ENCODE measurements at regions not wholly inside any gene's neighbourhood (a gene's known extent, or its start where the extent isn't known, plus 50 kb on each side); places are given as distances from the start of the nearest gene placed in this dataset.
A peak's percentile ranks its signal among the peaks of the same experiment; 100 is the strongest.

- no peak for DNase-seq (ENCODE audit: low read depth, low spot score)
- no peak overlapping the region for H3K27ac ChIP-seq
These were observed 190.0 kb upstream of the CIBAR2 start for GRCh38 chr16:85302018-85302847.

GRCh38 chr16:85302848-85303353 lies 190.6 kb upstream of the CIBAR2 start:
- H3K27ac ChIP-seq: no peak overlapping the region
- DNase-seq (ENCODE audit: low read depth, low spot score): no peak

GRCh38 chr16:85303354-85303883 lies 191.1 kb upstream of the CIBAR2 start:
- no peak for DNase-seq (ENCODE audit: low read depth, low spot score)
- no peak overlapping the region for H3K27ac ChIP-seq

GRCh38 chr16:85304337-85304736 lies 192.1 kb upstream of the CIBAR2 start:
- no peak for DNase-seq (ENCODE audit: low read depth, low spot score)
- no peak overlapping the region for H3K27ac ChIP-seq

- peak; percentile 39 for DNase-seq (ENCODE audit: low read depth, low spot score)
- no peak overlapping the region for H3K27ac ChIP-seq
These were observed 194.0 kb upstream of the CIBAR2 start for GRCh38 chr16:85306071-85306792.

GRCh38 chr16:85306793-85307551 lies 194.7 kb upstream of the CIBAR2 start:
- DNase-seq (ENCODE audit: low read depth, low spot score): no peak
- H3K27ac ChIP-seq: no peak overlapping the region

GRCh38 chr16:85307552-85308364 lies 195.5 kb upstream of the CIBAR2 start:
- DNase-seq (ENCODE audit: low read depth, low spot score): no peak
- H3K27ac ChIP-seq: no peak overlapping the region

- no peak for DNase-seq (ENCODE audit: low read depth, low spot score)
- no peak overlapping the region for H3K27ac ChIP-seq
These were observed 196.6 kb upstream of the CIBAR2 start for GRCh38 chr16:85308611-85309540.

GRCh38 chr16:85309656-85310587 lies 197.7 kb upstream of the CIBAR2 start:
- H3K27ac ChIP-seq: no peak overlapping the region
- DNase-seq (ENCODE audit: low read depth, low spot score): no peak

- H3K27ac ChIP-seq: no peak overlapping the region
- no peak for DNase-seq (ENCODE audit: low read depth, low spot score)
These were observed 198.8 kb upstream of the CIBAR2 start for GRCh38 chr16:85310868-85311585.

GRCh38 chr16:85311741-85312140 lies 199.5 kb upstream of the CIBAR2 start:
- no peak overlapping the region for H3K27ac ChIP-seq
- no peak for DNase-seq (ENCODE audit: low read depth, low spot score)

- no peak overlapping the region for H3K27ac ChIP-seq
These were observed 199.9 kb upstream of the CIBAR2 start for GRCh38 chr16:85312174-85312573.

GRCh38 chr16:85312642-85313525 lies 200.6 kb upstream of the CIBAR2 start:
- H3K27ac ChIP-seq: no peak overlapping the region
- DNase-seq (ENCODE audit: low read depth, low spot score): no peak

More at GRCh38 chr16:85312174-85312573, 199.9 kb upstream of the CIBAR2 start:
- DNase-seq (ENCODE audit: low read depth, low spot score): no peak

GRCh38 chr16:85313526-85314301 lies 201.4 kb upstream of the CIBAR2 start:
- no peak for DNase-seq (ENCODE audit: low read depth, low spot score)
- H3K27ac ChIP-seq: no peak overlapping the region

GRCh38 chr16:85314512-85314971 lies 202.3 kb upstream of the CIBAR2 start:
- DNase-seq (ENCODE audit: low read depth, low spot score): no peak

More at GRCh38 chr16:85314512-85314971, 202.3 kb upstream of the CIBAR2 start:
- H3K27ac ChIP-seq: no peak overlapping the region
